GM12878 (cell line): ENCODE measurements at regions not wholly inside any gene's neighbourhood (a gene's known extent, or its start where the extent isn't known, plus 50 kb on each side); places are given as distances from the start of the nearest gene placed in this dataset.

Experiments
- ATAC-seq: fragments of 200-7000 bp; cut with Tn5 transposase; 3 replicates; pipeline ENCODE4 v1.9.1; 2020; ENCODE audit warnings: mild to moderate bottlenecking, moderate library complexity
- BruUV-seq: library from RNA; stranded (reverse); fragments of 400-500 nt; replicated peaks from 2 replicates; lab custom pipeline; 2021; lab: Mats Ljungman, UMichigan
- CTCF ChIA-PET: fragments of 300-600 bp; sonication (Branson Sonifier 250); formaldehyde crosslinking; extraction: SDS; loops from one replicate; lab custom pipeline; 2021; ENCODE audit warnings: inconsistent platforms; lab: Yijun Ruan, JAX
- POLR2A ChIA-PET: fragments of 350-600 bp; formaldehyde crosslinking; extraction: SDS; loops from one replicate; lab custom pipeline; 2021; ENCODE audit warnings: inconsistent platforms; lab: Charles Lee
- RAD21 ChIA-PET: fragments of 300-600 bp; sonication (Branson Sonifier 250); formaldehyde crosslinking; loops from one replicate; lab custom pipeline; 2023; ENCODE audit warnings: antibody characterized with exemption; ENCODE audit not compliant: unreplicated experiment; lab: Charles Lee
- SMC1A ChIA-PET: fragments of 300-600 bp; sonication (Branson Sonifier 250); formaldehyde crosslinking; loops from one replicate; lab custom pipeline; 2023; ENCODE audit not compliant: unreplicated experiment, uncharacterized antibody; lab: Charles Lee
- DNase-seq: peaks from one replicate; pipeline ENCODE4 v3.0.0-alpha.2; 2011; ENCODE audit warnings: low read depth, low spot score
- FAIRE-seq: peaks from 3 replicates; lab custom pipeline; 2011; peaks lifted over from hg19 to GRCh38; lab: Jason Lieb, UNC
- H2AFZ ChIP-seq: 2 replicates; pipeline ENCODE4 v1.6.0; 2011; ENCODE audit warnings: low read depth, low read length, control low read depth; ENCODE audit not compliant: control insufficient read depth
- H3K27ac ChIP-seq: 2 replicates; pipeline ENCODE4 v1.5.1; 2011; ENCODE audit warnings: control low read depth; ENCODE audit not compliant: control insufficient read depth, insufficient read depth
- H3K27me3 ChIP-seq, 2 experiments: replicated peaks in 1 of 2; 2 replicates each; pipeline versions ENCODE4 v1.6.0 to v1.6.1; 2011; ENCODE audit warnings: low read length in 1 of 2; ENCODE audit not compliant: control insufficient read depth in 2 of 2, insufficient read depth in 2 of 2
- H3K36me3 ChIP-seq, 2 experiments: 2 replicates each; pipeline ENCODE4 v1.5.1; 2011; ENCODE audit warnings: low read length in 1 of 2; ENCODE audit not compliant: control insufficient read depth in 2 of 2, insufficient read depth in 2 of 2
- H3K4me1 ChIP-seq: 2 replicates; pipeline ENCODE4 v1.6.1; 2011; ENCODE audit warnings: mild to moderate bottlenecking, low read length, moderate library complexity, mixed read lengths; ENCODE audit not compliant: control insufficient read depth, insufficient read depth
- H3K4me2 ChIP-seq: 2 replicates; pipeline ENCODE4 v1.6.0; 2011; ENCODE audit warnings: control low read depth; ENCODE audit not compliant: control insufficient read depth, insufficient read depth
- H3K4me3 ChIP-seq: fragments of 200-600 bp; sonication (generic); 2 replicates; pipeline ENCODE4 v1.5.1; 2016
- H3K79me2 ChIP-seq: 2 replicates; pipeline ENCODE4 v1.6.0; 2011; ENCODE audit warnings: low read length; ENCODE audit not compliant: control insufficient read depth, insufficient read depth
- H3K9ac ChIP-seq: 2 replicates; pipeline ENCODE4 v1.8.0; 2011; ENCODE audit warnings: low read length, control low read depth, mixed read lengths; ENCODE audit not compliant: control insufficient read depth, insufficient read depth
- H3K9me3 ChIP-seq: replicated peaks from 3 replicates; pipeline ENCODE4 v1.5.1; 2011; ENCODE audit warnings: mild to moderate bottlenecking, low read length; ENCODE audit not compliant: control insufficient read depth, insufficient read depth
- H4K20me1 ChIP-seq: 2 replicates; pipeline ENCODE4 v1.6.0; 2011; ENCODE audit not compliant: control insufficient read depth, insufficient read depth
- CEBPB ChIP-seq, 2 experiments: fragments of 150-350 bp in 1 of 2; IDR thresholded peaks; 2 replicates each; pipeline ENCODE4 v1.6.1; 2012 to 2014; ENCODE audit warnings: low read depth in 2 of 2, low read length in 2 of 2, borderline replicate concordance in 1 of 2, inconsistent platforms in 1 of 2
- MEF2A ChIP-seq: IDR thresholded peaks from 2 replicates; pipeline ENCODE4 v1.6.1; 2011; ENCODE audit warnings: low read depth, mild to moderate bottlenecking, low read length, moderate library complexity; ENCODE audit not compliant: insufficient read depth
- MEF2B ChIP-seq: fragments of 450-650 bp; IDR thresholded peaks from 2 replicates; pipeline ENCODE4 v1.6.1; 2018; ENCODE audit warnings: mild to moderate bottlenecking, moderate library complexity; ENCODE audit not compliant: partially characterized antibody, poor library complexity, severe bottlenecking
- MTA2 ChIP-seq: fragments of 450-650 bp; IDR thresholded peaks from 2 replicates; pipeline ENCODE4 v1.6.1; 2016; ENCODE audit warnings: low read depth, mild to moderate bottlenecking, moderate library complexity
- NFIC ChIP-seq: IDR thresholded peaks from 2 replicates; pipeline ENCODE4 v1.6.1; 2012; ENCODE audit warnings: low read depth, mild to moderate bottlenecking, inconsistent platforms, low read length, moderate library complexity
- SMAD1 ChIP-seq: fragments of 450-650 bp; IDR thresholded peaks from 2 replicates; pipeline ENCODE4 v1.6.1; 2018; ENCODE audit warnings: mild to moderate bottlenecking, low read depth; ENCODE audit not compliant: partially characterized antibody
- SRF ChIP-seq, 2 experiments: IDR thresholded peaks; 2 replicates each; pipeline ENCODE4 v1.6.1; 2011; ENCODE audit warnings: low read depth in 2 of 2, low read length in 2 of 2, mild to moderate bottlenecking in 1 of 2, moderate library complexity in 1 of 2
- WRNIP1 ChIP-seq: IDR thresholded peaks from 2 replicates; pipeline ENCODE4 v1.6.1; 2011; ENCODE audit warnings: low read depth, low read length, improper control_type of control experiment, borderline replicate concordance
- ZNF24 ChIP-seq: fragments of 450-650 bp; IDR thresholded peaks from 2 replicates; pipeline ENCODE4 v1.6.1; 2017; ENCODE audit warnings: antibody characterized with exemption, mild to moderate bottlenecking
- WGBS: methylation state at CpG from one replicate; pipeline ENCODE4 v1.1.6; 2016; ENCODE audit warnings: low lambda C conversion rate; ENCODE audit not compliant: insufficient replicate concordance, insufficient coverage; ENCODE audit errors: missing lambda C conversion rate; 5-methylcytosine and 5-hydroxymethylcytosine counted together
- in situ Hi-C: fragments of 300-500 bp; cut with MboI; formaldehyde crosslinking; loops from 9 replicates; pipeline ENCODE4 v1.14.3; 2018; ENCODE audit warnings: mixed read lengths
- intact Hi-C: fragments of 100-400 bp; cut with micrococcal nuclease; formaldehyde crosslinking; loops from one replicate; pipeline ENCODE4 v1.14.2; 2022; ENCODE audit not compliant: unreplicated experiment
- TF ChIP-seq, protein P1 (sequence below): IDR thresholded peaks from 2 replicates; pipeline ENCODE4 v1.6.1; 2012; ENCODE audit warnings: low read length, inconsistent platforms
- TF ChIP-seq, protein P2 (sequence below): fragments of 450-650 bp; formaldehyde crosslinking; IDR thresholded peaks from 2 replicates; pipeline ENCODE4 v1.4.0; 2022; ENCODE audit warnings: mild to moderate bottlenecking, moderate library complexity

DNA sequence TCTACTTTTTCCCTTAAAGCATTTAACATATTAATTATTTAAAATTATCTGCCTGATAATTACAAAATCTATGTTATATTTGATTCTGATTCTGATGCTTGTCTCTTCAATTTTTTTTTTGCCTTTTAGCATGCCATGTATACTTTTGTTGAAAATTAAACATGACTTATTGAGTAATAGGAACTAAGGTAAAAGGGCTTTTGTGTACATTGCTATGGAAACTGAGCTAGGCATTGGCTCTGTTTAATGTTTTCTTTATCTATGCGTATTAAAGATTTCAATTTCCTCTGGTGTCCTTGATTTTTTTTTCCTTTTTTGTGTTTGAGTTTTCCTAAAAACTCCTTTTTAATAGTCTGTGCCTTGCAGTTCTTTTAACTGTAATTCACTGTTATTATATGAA is 805.2 kb downstream of the DHX35 start:
- Histone ChIP-seq H3K79me2 (no peaks in the 10 kb centered on the region), H3K4me2 (no peak overlapping the region), H3K4me1 (no peaks in the 10 kb centered on the region), H2AFZ (no peak overlapping the region), H3K36me3 (no peaks in the 10 kb centered on the region), H3K9ac (no peak overlapping the region), H3K4me3 (no peak overlapping the region), H3K27ac (no peak overlapping the region), H3K9me3 (no peaks in the 10 kb centered on the region; the same call in 2 of the 3 replicates), H4K20me1 (no peaks in the 10 kb centered on the region), H3K27me3 (no peaks in the 10 kb centered on the region)
- ChIA-PET CTCF (interaction anchor here (1.3 kb wide), 1 partner anchor 107 kb away, joined by 4 read pairs; no protein-coding TSS in a partner anchor), RAD21 (no interaction called here), SMC1A (no interaction called here), POLR2A (no interaction called here)
- no TSS peak for BruUV-seq
- FAIRE-seq, result no peak
- DNase-seq, result no peak
- ATAC-seq, result no peak
- intact Hi-C loops, result no loop called here
- WGBS, result 100% methylated on average over 1 of the region's 1 CpG
- in situ Hi-C loops, result no loop called here
- TF ChIP-seq, protein P1, sequence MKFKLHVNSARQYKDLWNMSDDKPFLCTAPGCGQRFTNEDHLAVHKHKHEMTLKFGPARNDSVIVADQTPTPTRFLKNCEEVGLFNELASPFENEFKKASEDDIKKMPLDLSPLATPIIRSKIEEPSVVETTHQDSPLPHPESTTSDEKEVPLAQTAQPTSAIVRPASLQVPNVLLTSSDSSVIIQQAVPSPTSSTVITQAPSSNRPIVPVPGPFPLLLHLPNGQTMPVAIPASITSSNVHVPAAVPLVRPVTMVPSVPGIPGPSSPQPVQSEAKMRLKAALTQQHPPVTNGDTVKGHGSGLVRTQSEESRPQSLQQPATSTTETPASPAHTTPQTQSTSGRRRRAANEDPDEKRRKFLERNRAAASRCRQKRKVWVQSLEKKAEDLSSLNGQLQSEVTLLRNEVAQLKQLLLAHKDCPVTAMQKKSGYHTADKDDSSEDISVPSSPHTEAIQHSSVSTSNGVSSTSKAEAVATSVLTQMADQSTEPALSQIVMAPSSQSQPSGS, result no peak
- TF ChIP-seq MEF2A (no peak), CEBPB (IDR thresholded peaks at IDR 0.05; ENCODE audit: borderline replicate concordance in 1 of 2, low read depth in 2 of 2, low read length in 2 of 2) (no peak), MEF2B (no peak)
- TF ChIP-seq, all 136 proteins: peak for 0

DNA sequence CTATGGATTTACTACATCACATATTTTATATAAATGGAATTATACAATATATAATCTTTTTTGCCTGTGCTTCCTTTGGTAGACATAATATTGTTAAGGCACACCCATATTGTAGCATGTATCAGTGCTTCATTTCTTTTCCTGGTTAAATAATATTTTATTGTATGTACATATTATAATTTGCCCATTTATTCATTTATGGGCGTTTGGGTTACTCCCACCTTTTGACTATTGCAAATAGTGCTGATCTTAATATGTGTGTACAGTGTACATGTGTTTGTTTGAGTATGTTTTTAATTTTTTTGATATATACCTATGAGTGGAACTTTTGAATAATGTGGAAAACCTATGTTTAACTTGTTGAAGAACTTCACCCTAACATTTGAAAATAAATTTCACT is 804.2 kb downstream of the DHX35 start:
- ATAC-seq (no peak), FAIRE-seq (no peak), DNase-seq (no peak)
- no TSS peak for BruUV-seq
- Histone ChIP-seq H3K9me3 (no peaks in the 10 kb centered on the region), H3K4me1 (no peaks in the 10 kb centered on the region), H3K27ac (no peak overlapping the region), H3K36me3 (no peaks in the 10 kb centered on the region), H3K4me3 (no peak overlapping the region), H3K79me2 (no peaks in the 10 kb centered on the region), H4K20me1 (no peaks in the 10 kb centered on the region), H2AFZ (no peak overlapping the region), H3K4me2 (no peak overlapping the region), H3K27me3 (no peaks in the 10 kb centered on the region), H3K9ac (no peak overlapping the region)
- ChIA-PET CTCF (no interaction called here), POLR2A (no interaction called here), RAD21 (no interaction called here), SMC1A (interaction anchor here (0.9 kb wide), 1 partner anchor 198 kb away, joined by 3 read pairs; no protein-coding TSS in a partner anchor)
- intact Hi-C loops (no loop called here), in situ Hi-C loops (no loop called here)
- 0% methylated on average over 1 of the region's 1 CpG for WGBS
- TF ChIP-seq ZNF24 (no peak), MTA2 (no peak), NFIC (no peak), WRNIP1 (no peak), SMAD1 (no peak), MEF2A (no peak), SRF (IDR thresholded peaks at IDR 0.05; ENCODE audit: low read depth in 2 of 2, low read length in 2 of 2) (no peak)
- TF ChIP-seq, protein P2, sequence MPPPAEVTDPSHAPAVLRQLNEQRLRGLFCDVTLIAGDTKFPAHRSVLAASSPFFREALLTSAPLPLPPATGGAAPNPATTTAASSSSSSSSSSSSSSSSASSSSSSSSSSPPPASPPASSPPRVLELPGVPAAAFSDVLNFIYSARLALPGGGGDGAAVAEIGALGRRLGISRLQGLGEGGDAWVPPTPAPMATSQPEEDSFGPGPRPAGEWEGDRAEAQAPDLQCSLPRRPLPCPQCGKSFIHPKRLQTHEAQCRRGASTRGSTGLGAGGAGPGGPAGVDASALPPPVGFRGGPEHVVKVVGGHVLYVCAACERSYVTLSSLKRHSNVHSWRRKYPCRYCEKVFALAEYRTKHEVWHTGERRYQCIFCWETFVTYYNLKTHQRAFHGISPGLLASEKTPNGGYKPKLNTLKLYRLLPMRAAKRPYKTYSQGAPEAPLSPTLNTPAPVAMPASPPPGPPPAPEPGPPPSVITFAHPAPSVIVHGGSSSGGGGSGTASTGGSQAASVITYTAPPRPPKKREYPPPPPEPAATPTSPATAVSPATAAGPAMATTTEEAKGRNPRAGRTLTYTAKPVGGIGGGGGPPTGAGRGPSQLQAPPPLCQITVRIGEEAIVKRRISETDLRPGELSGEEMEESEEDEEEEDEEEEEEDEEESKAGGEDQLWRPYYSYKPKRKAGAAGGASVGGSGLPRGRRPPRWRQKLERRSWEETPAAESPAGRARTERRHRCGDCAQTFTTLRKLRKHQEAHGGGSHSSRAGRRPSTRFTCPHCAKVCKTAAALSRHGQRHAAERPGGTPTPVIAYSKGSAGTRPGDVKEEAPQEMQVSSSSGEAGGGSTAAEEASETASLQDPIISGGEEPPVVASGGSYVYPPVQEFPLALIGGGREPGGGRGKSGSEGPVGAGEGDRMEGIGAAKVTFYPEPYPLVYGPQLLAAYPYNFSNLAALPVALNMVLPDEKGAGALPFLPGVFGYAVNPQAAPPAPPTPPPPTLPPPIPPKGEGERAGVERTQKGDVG, result no peak
